WTC11 (cell line): ENCODE measurements at regions not wholly inside any gene's neighbourhood (a gene's known extent, or its start where the extent isn't known, plus 50 kb on each side); places are given as distances from the start of the nearest gene placed in this dataset.

Source experiments
- ATAC-seq: fragments of 200-7000 bp; cut with Tn5 transposase; 2 replicates; pipeline ENCODE4 v1.10.0; 2021; ENCODE audit warnings: mild to moderate bottlenecking, moderate library complexity
- CTCF ChIA-PET: fragments of 300-600 bp; sonication (Branson Sonifier 250); formaldehyde crosslinking; loops from one replicate; lab custom pipeline; 2021; ENCODE audit warnings: antibody characterized with exemption; lab: Charles Lee
- POLR2A ChIA-PET: fragments of 350-600 bp; sonication (Branson Sonifier 250); formaldehyde crosslinking; loops from one replicate; lab custom pipeline; 2021; ENCODE audit warnings: antibody characterized with exemption; lab: Charles Lee
- DNase-seq: peaks from one replicate; pipeline ENCODE4 v3.0.0; 2021; ENCODE audit warnings: low spot score
- H3K27ac Mint-ChIP-seq: 2 replicates; pipeline ENCODE4 v1.8.0; 2021; ENCODE audit warnings: mixed read lengths
- H3K27me3 Mint-ChIP-seq: 2 replicates; pipeline ENCODE4 v1.8.0; 2021; ENCODE audit warnings: low read depth, mild to moderate bottlenecking, moderate library complexity, mixed read lengths
- H3K36me3 Mint-ChIP-seq: 2 replicates; pipeline ENCODE4 v1.8.0; 2021; ENCODE audit warnings: mixed read lengths
- H3K4me1 Mint-ChIP-seq: 2 replicates; pipeline ENCODE4 v1.8.0; 2022; ENCODE audit warnings: mixed read lengths
- H3K4me3 Mint-ChIP-seq: 2 replicates; pipeline ENCODE4 v1.8.0; 2021; ENCODE audit warnings: mild to moderate bottlenecking, moderate library complexity, mixed read lengths
- H3K9me3 Mint-ChIP-seq: 2 replicates; pipeline ENCODE4 v1.8.0; 2021; ENCODE audit warnings: mixed read lengths
- AFF4 ChIP-seq: sonication (generic); formaldehyde crosslinking; IDR thresholded peaks from 2 replicates; pipeline ENCODE4 v1.8.1; 2023; ENCODE audit warnings: mild to moderate bottlenecking, missing genetic modification reagents, borderline replicate concordance
- ATF6 ChIP-seq: sonication (generic); formaldehyde crosslinking; IDR thresholded peaks from 2 replicates; pipeline ENCODE4 v1.8.1; 2023; ENCODE audit warnings: mild to moderate bottlenecking, missing genetic modification reagents
- CBFB ChIP-seq: sonication (generic); formaldehyde crosslinking; IDR thresholded peaks from 2 replicates; pipeline ENCODE4 v1.8.1; 2022; ENCODE audit warnings: mild to moderate bottlenecking, low read depth, missing genetic modification reagents
- CREB1 ChIP-seq: sonication (generic); formaldehyde crosslinking; IDR thresholded peaks from 2 replicates; pipeline ENCODE4 v1.8.0; 2023; ENCODE audit warnings: mild to moderate bottlenecking, missing genetic modification reagents
- E2F4 ChIP-seq: sonication (generic); formaldehyde crosslinking; IDR thresholded peaks from 2 replicates; pipeline ENCODE4 v1.8.1; 2022; ENCODE audit warnings: low read depth, mild to moderate bottlenecking, moderate library complexity, missing genetic modification reagents, borderline replicate concordance
- ELF4 ChIP-seq: sonication (generic); formaldehyde crosslinking; IDR thresholded peaks from 2 replicates; pipeline ENCODE4 v1.8.1; 2022; ENCODE audit warnings: low read depth, mild to moderate bottlenecking, moderate library complexity, missing genetic modification reagents
- ERG ChIP-seq: fragments of 250-450 bp; sonication (Bioruptor Pico); IDR thresholded peaks from 2 replicates; pipeline ENCODE4 v1.8.0; 2021; ENCODE audit warnings: mild to moderate bottlenecking
- FOXJ3 ChIP-seq: sonication (generic); formaldehyde crosslinking; IDR thresholded peaks from 2 replicates; pipeline ENCODE4 v1.9.0; 2021; ENCODE audit warnings: missing genetic modification reagents, mild to moderate bottlenecking, borderline replicate concordance
- FOXP1 ChIP-seq: sonication (generic); formaldehyde crosslinking; IDR thresholded peaks from 2 replicates; pipeline ENCODE4 v1.8.0; 2022; ENCODE audit warnings: missing genetic modification reagents, mild to moderate bottlenecking, moderate library complexity, borderline replicate concordance
- GRHL2 ChIP-seq: fragments of 250-450 bp; sonication (Bioruptor Pico); IDR thresholded peaks from 2 replicates; pipeline ENCODE4 v1.8.0; 2022; ENCODE audit warnings: mild to moderate bottlenecking, moderate library complexity; ENCODE audit not compliant: insufficient replicate concordance, severe bottlenecking
- HMGXB4 ChIP-seq: sonication (generic); formaldehyde crosslinking; IDR thresholded peaks from 2 replicates; pipeline ENCODE4 v1.8.1; 2023; ENCODE audit warnings: mild to moderate bottlenecking, moderate library complexity, missing genetic modification reagents
- NFATC4 ChIP-seq: fragments of 250-450 bp; sonication (Bioruptor Pico); IDR thresholded peaks from 2 replicates; pipeline ENCODE4 v1.9.0; 2021; ENCODE audit warnings: mild to moderate bottlenecking
- SOX15 ChIP-seq: fragments of 250-450 bp; sonication (Bioruptor Pico); IDR thresholded peaks from 2 replicates; pipeline ENCODE4 v1.9.0; 2021; ENCODE audit warnings: mild to moderate bottlenecking
- STAT6 ChIP-seq: sonication (generic); formaldehyde crosslinking; conservative IDR thresholded peaks from 2 replicates; pipeline ENCODE4 v1.8.1; 2023; ENCODE audit warnings: mild to moderate bottlenecking, low read depth, missing genetic modification reagents, moderate library complexity
- TEAD1 ChIP-seq: sonication (generic); formaldehyde crosslinking; IDR thresholded peaks from 2 replicates; pipeline ENCODE4 v1.8.0; 2022; ENCODE audit warnings: mild to moderate bottlenecking, missing genetic modification reagents
- TP53 ChIP-seq: sonication (generic); formaldehyde crosslinking; IDR thresholded peaks from 2 replicates; pipeline ENCODE4 v1.8.1; 2023; ENCODE audit warnings: mild to moderate bottlenecking, missing genetic modification reagents
- ZMAT4 ChIP-seq: fragments of 250-450 bp; sonication (Bioruptor Pico); IDR thresholded peaks from 2 replicates; pipeline ENCODE4 v1.9.0; 2021; ENCODE audit warnings: mild to moderate bottlenecking
- ZNF263 ChIP-seq: sonication (generic); formaldehyde crosslinking; IDR thresholded peaks from 2 replicates; pipeline ENCODE4 v1.8.1; 2022; ENCODE audit warnings: low read depth, mild to moderate bottlenecking, moderate library complexity, missing genetic modification reagents
- ZNF317 ChIP-seq: sonication (generic); formaldehyde crosslinking; IDR thresholded peaks from 2 replicates; pipeline ENCODE4 v1.8.1; 2023; ENCODE audit warnings: low read depth, mild to moderate bottlenecking, moderate library complexity, missing genetic modification reagents, borderline replicate concordance
- ZNF416 ChIP-seq: fragments of 250-450 bp; sonication (Bioruptor Pico); IDR thresholded peaks from 2 replicates; pipeline ENCODE4 v1.9.0; 2021; ENCODE audit warnings: mild to moderate bottlenecking, inconsistent platforms
- ZNF671 ChIP-seq: fragments of 250-450 bp; sonication (Bioruptor Pico); IDR thresholded peaks from 2 replicates; pipeline ENCODE4 v1.8.0; 2021; ENCODE audit warnings: mild to moderate bottlenecking

GRCh38 chr19:31485472-31485871 lies 136.2 kb upstream of the TSHZ3 start (continued):
- no peak for TF ChIP-seq HMGXB4 (CRISPR knock-in tag)
- no peak for TF ChIP-seq ZNF671
- TF ChIP-seq ZNF263 (CRISPR knock-in tag): no peak
- no peak for TF ChIP-seq GRHL2 (CRISPR knock-in tag)
- TF ChIP-seq SOX15 (CRISPR knock-in tag): no peak
- TF ChIP-seq, all 79 proteins: peak for 0

- Mint-ChIP-seq H3K4me1 (peaks cover 9% of the 10 kb centered on the region), H3K9me3 (peaks cover 17% of the 10 kb centered on the region), H3K36me3 (peaks cover 10% of the 10 kb centered on the region), H3K27ac (no peak overlapping the region), H3K4me3 (no peak overlapping the region), H3K27me3 (peaks cover 3% of the 10 kb centered on the region)
- ChIA-PET POLR2A (no interaction called here), CTCF (interaction anchor here (0.9 kb wide), 1 partner anchor 58 kb away, joined by 3 read pairs; no protein-coding TSS in a partner anchor)
- no peak for TF ChIP-seq AFF4
- TF ChIP-seq CREB1 (CRISPR knock-in tag): no peak
- TF ChIP-seq TEAD1: no peak
- no peak for TF ChIP-seq ATF6 (CRISPR knock-in tag)
- no peak for TF ChIP-seq E2F4
- ATAC-seq (no peak), DNase-seq (no peak)
Measured at GRCh38 chr19:31491242-31491641, 142.0 kb upstream of the TSHZ3 start.

GRCh38 chr19:31492050-31492449 lies 142.8 kb upstream of the TSHZ3 start:
- Mint-ChIP-seq H3K27ac (no peak overlapping the region), H3K4me3 (no peak overlapping the region), H3K9me3 (peaks cover 12% of the 10 kb centered on the region), H3K4me1 (peaks cover 9% of the 10 kb centered on the region), H3K27me3 (peaks cover 3% of the 10 kb centered on the region; the same call in 1 of the 2 replicates), H3K36me3 (peaks cover 6% of the 10 kb centered on the region)
- DNase-seq (no peak), ATAC-seq (no peak)
- POLR2A ChIA-PET: no interaction called here
- CTCF ChIA-PET: no interaction called here
- no peak for TF ChIP-seq ERG
- no peak for TF ChIP-seq FOXP1
- TF ChIP-seq ELF4 (CRISPR knock-in tag): no peak
- TF ChIP-seq SOX15 (CRISPR knock-in tag): no peak
- TF ChIP-seq ZNF416: no peak
- TF ChIP-seq NFATC4 (CRISPR knock-in tag): no peak
- TF ChIP-seq ZNF317 (CRISPR knock-in tag): no peak
- TF ChIP-seq TP53 (CRISPR knock-in tag): no peak
- TF ChIP-seq ZMAT4 (CRISPR knock-in tag): no peak
- TF ChIP-seq STAT6 (CRISPR knock-in tag): no peak
- no peak for TF ChIP-seq FOXJ3
- TF ChIP-seq CBFB (CRISPR knock-in tag): no peak
